Vagina (tissue), 2 donors: ENCODE measurements at regions not wholly inside any gene's neighbourhood (a gene's known extent, or its start where the extent isn't known, plus 50 kb on each side); places are given as distances from the start of the nearest gene placed in this dataset.

Source experiments
- DNase-seq, 2 donors: peaks; one replicate each; pipeline ENCODE4 v3.0.0-alpha.2; 2017; ENCODE audit errors: extremely low spot score in 2 of 2
- H3K27ac ChIP-seq: fragments of 200-600 bp; sonication (generic); one replicate; pipeline ENCODE4 v1.5.1; 2019
- H3K27me3 ChIP-seq: fragments of 200-600 bp; sonication (generic); one replicate; pipeline ENCODE4 v1.5.1; 2019
- H3K36me3 ChIP-seq, 2 donors: fragments of 200-600 bp; sonication (generic); one replicate each; pipeline ENCODE4 v1.5.1; 2017 to 2019
- H3K4me1 ChIP-seq: fragments of 200-600 bp; sonication (generic); one replicate; pipeline ENCODE4 v1.5.1; 2019
- H3K4me3 ChIP-seq, 2 donors: fragments of 200-600 bp; sonication (generic); 1 replicate in 1 of 2; 2 replicates in 1 of 2; pipeline ENCODE4 v1.5.1; 2016 to 2019
- H3K9me3 ChIP-seq: fragments of 200-600 bp; sonication (generic); one replicate; pipeline ENCODE4 v1.5.1; 2019
- CTCF ChIP-seq, 3 experiments: fragments of 450-650 bp in 2 of 3; fragments of 200-600 bp in 1 of 3; sonication (generic) in 1 of 3; IDR thresholded peaks; one replicate each; pipeline ENCODE4 v1.5.1; 2017 to 2019; ENCODE audit warnings: antibody characterized with exemption in 3 of 3, mild to moderate bottlenecking in 2 of 3, moderate library complexity in 2 of 3
- POLR2A ChIP-seq, 2 donors: fragments of 450-650 bp; IDR thresholded peaks; one replicate each; pipeline ENCODE4 v1.6.1; 2017; ENCODE audit warnings: antibody characterized with exemption in 2 of 2, mild to moderate bottlenecking in 2 of 2, moderate library complexity in 2 of 2
- POLR2AphosphoS5 ChIP-seq, 2 donors: sonication (generic); formaldehyde crosslinking; IDR thresholded peaks; one replicate each; pipeline ENCODE4 v1.9.0; 2017; ENCODE audit warnings: antibody characterized with exemption in 2 of 2, mild to moderate bottlenecking in 2 of 2, low read depth in 1 of 2; ENCODE audit not compliant: insufficient read depth in 1 of 2
- intact Hi-C: fragments of 100-400 bp; cut with DNase I; formaldehyde crosslinking; loops from one replicate; pipeline ENCODE4 v1.15.1; 2023

DNA sequence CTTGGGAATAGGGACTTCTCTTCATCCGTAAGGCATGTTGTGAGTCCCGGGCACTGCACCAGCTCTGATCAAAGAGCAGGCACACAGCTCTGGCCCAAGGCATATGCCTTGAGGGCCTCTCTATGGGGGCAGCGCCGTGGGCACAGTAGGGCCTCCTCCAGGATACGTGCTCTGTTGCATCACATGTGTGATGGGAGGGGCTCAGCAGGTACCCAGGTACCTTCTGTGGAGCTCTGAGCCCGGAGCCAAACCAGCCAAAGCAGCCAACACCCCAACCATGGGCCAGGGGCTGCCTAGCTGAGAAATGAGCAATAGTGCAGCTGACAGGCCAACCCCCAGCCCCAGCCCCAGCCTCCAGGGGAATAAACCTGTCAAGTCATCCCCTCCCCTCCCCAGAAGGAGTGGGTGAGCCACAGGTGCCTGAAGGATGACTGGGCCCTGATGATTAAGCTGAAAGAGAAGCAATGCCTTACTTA lies 79.7 kb upstream of the SHISAL1 start:
- no peaks in the 10 kb centered on the region for H3K27me3 ChIP-seq
- DNase-seq, result no peak
- TF ChIP-seq CTCF (IDR thresholded peaks at IDR 0.05), result no peak
- no peak for TF ChIP-seq POLR2AphosphoS5 (IDR thresholded peaks at IDR 0.05; ENCODE audit: insufficient read depth in 1 of 2, low read depth in 1 of 2)
- no peak for TF ChIP-seq POLR2A (IDR thresholded peaks at IDR 0.05)

GRCh38 chr22:44391481-44392445 lies 79.0 kb upstream of the SHISAL1 start:
- Histone ChIP-seq H3K27ac (no peak overlapping the region), H3K4me1 (no peaks in the 10 kb centered on the region), H3K9me3 (no peaks in the 10 kb centered on the region), H3K27me3 (no peaks in the 10 kb centered on the region), H3K36me3 (no peaks in the 10 kb centered on the region), H3K4me3 (no peak overlapping the region)
- TF ChIP-seq POLR2A (IDR thresholded peaks at IDR 0.05), result no peak
- no peak for TF ChIP-seq CTCF (IDR thresholded peaks at IDR 0.05)
- no peak for TF ChIP-seq POLR2AphosphoS5 (IDR thresholded peaks at IDR 0.05; ENCODE audit: insufficient read depth in 1 of 2, low read depth in 1 of 2)
- no peak for DNase-seq
- intact Hi-C loops, result no loop called here

More for the DNA sequence above, 79.7 kb upstream of the SHISAL1 start:
- Histone ChIP-seq H3K36me3 (no peaks in the 10 kb centered on the region), H3K27ac (no peak overlapping the region), H3K4me3 (no peak overlapping the region), H3K9me3 (no peaks in the 10 kb centered on the region), H3K4me1 (no peaks in the 10 kb centered on the region)
- intact Hi-C loops, result no loop called here

- intact Hi-C loops, result no loop called here
- TF ChIP-seq POLR2A (IDR thresholded peaks at IDR 0.05) (no peak), CTCF (IDR thresholded peaks at IDR 0.05) (no peak), POLR2AphosphoS5 (IDR thresholded peaks at IDR 0.05; ENCODE audit: insufficient read depth in 1 of 2, low read depth in 1 of 2) (no peak)
- Histone ChIP-seq H3K27ac (no peak overlapping the region), H3K4me3 (no peak overlapping the region), H3K36me3 (no peaks in the 10 kb centered on the region), H3K27me3 (no peaks in the 10 kb centered on the region), H3K4me1 (no peaks in the 10 kb centered on the region), H3K9me3 (no peaks in the 10 kb centered on the region)
- DNase-seq, result no peak
Measured at GRCh38 chr22:44391015-44391414, 78.3 kb upstream of the SHISAL1 start.

GRCh38 chr22:44390613-44390970 lies 77.8 kb upstream of the SHISAL1 start:
- intact Hi-C loops, result no loop called here
- no peak for DNase-seq

More at GRCh38 chr22:44390613-44390970, 77.8 kb upstream of the SHISAL1 start:
- TF ChIP-seq POLR2A (IDR thresholded peaks at IDR 0.05), result no peak
- TF ChIP-seq POLR2AphosphoS5 (IDR thresholded peaks at IDR 0.05; ENCODE audit: insufficient read depth in 1 of 2, low read depth in 1 of 2), result no peak
- TF ChIP-seq CTCF (IDR thresholded peaks at IDR 0.05), result no peak
- H3K27ac ChIP-seq, result no peak overlapping the region
- no peaks in the 10 kb centered on the region for H3K9me3 ChIP-seq
- no peaks in the 10 kb centered on the region for H3K4me1 ChIP-seq
- H3K36me3 ChIP-seq, result no peaks in the 10 kb centered on the region
- H3K27me3 ChIP-seq, result no peaks in the 10 kb centered on the region
- no peak overlapping the region for H3K4me3 ChIP-seq
